COLO668 (cell line): ENCODE measurements at regions not wholly inside any gene's neighbourhood (a gene's known extent, or its start where the extent isn't known, plus 50 kb on each side); places are given as distances from the start of the nearest gene placed in this dataset.

Source experiments
- DNase-seq: peaks from one replicate; lab custom pipeline; 2025; ENCODE audit not compliant: unreplicated experiment; lab: John Stamatoyannopoulos, UW

- DNase-seq = no peak
These were observed 398.4 kb upstream of the ID4 start for GRCh38 chr6:19438566-19439353.

GRCh38 chr6:19440531-19440930 lies 396.6 kb upstream of the ID4 start:
- no peak for DNase-seq

GRCh38 chr6:19443411-19443810 lies 393.8 kb upstream of the ID4 start:
- no peak for DNase-seq

- no peak for DNase-seq
These were observed 393.1 kb upstream of the ID4 start for GRCh38 chr6:19444041-19444440.

GRCh38 chr6:19444481-19444880 lies 392.7 kb upstream of the ID4 start:
- DNase-seq = no peak

- no peak for DNase-seq
These were observed 390.6 kb upstream of the ID4 start for GRCh38 chr6:19446570-19446969.

GRCh38 chr6:19450651-19451050 lies 386.5 kb upstream of the ID4 start:
- DNase-seq = no peak

GRCh38 chr6:19452495-19452894 lies 384.7 kb upstream of the ID4 start:
- DNase-seq = no peak

GRCh38 chr6:19454001-19454720 lies 383.0 kb upstream of the ID4 start:
- no peak for DNase-seq

- DNase-seq = no peak
These were observed 382.3 kb upstream of the ID4 start for GRCh38 chr6:19454721-19455392.

- no peak for DNase-seq
These were observed 373.9 kb upstream of the ID4 start for GRCh38 chr6:19463250-19463649.

- no peak for DNase-seq
These were observed 373.2 kb upstream of the ID4 start for GRCh38 chr6:19463925-19464324.

- DNase-seq = peak; percentile 61
These were observed 371.9 kb upstream of the ID4 start for GRCh38 chr6:19465256-19465655.

- DNase-seq = no peak
These were observed 371.4 kb upstream of the ID4 start for GRCh38 chr6:19465760-19466159.

- no peak for DNase-seq
These were observed 366.8 kb upstream of the ID4 start for GRCh38 chr6:19470333-19470732.

- no peak for DNase-seq
These were observed 365.0 kb upstream of the ID4 start for GRCh38 chr6:19472153-19472552.

- peak; percentile 3 for DNase-seq
These were observed 364.3 kb upstream of the ID4 start for GRCh38 chr6:19472850-19473249.

GRCh38 chr6:19477563-19477962 lies 359.6 kb upstream of the ID4 start:
- DNase-seq = no peak

GRCh38 chr6:19478273-19478672 lies 358.9 kb upstream of the ID4 start:
- DNase-seq = no peak

- no peak for DNase-seq
These were observed 358.2 kb upstream of the ID4 start for GRCh38 chr6:19478992-19479391.

GRCh38 chr6:19479551-19479950 lies 357.6 kb upstream of the ID4 start:
- no peak for DNase-seq
